DND-41 (cell line): ENCODE measurements at regions not wholly inside any gene's neighbourhood (a gene's known extent, or its start where the extent isn't known, plus 50 kb on each side); places are given as distances from the start of the nearest gene placed in this dataset.

Experiments used
- EZH2 ChIP-seq: IDR thresholded peaks from 3 replicates; pipeline ENCODE4 v1.6.1; 2012; ENCODE audit warnings: borderline replicate concordance, low read depth, mild to moderate bottlenecking, moderate library complexity, low read length, inconsistent platforms; ENCODE audit not compliant: severe bottlenecking
- TF ChIP-seq, protein P1 (sequence below): IDR thresholded peaks from 2 replicates; pipeline ENCODE4 v1.5.1; 2012; ENCODE audit warnings: borderline replicate concordance, low read length, moderate library complexity, mild to moderate bottlenecking; ENCODE audit not compliant: poor library complexity, severe bottlenecking; ENCODE audit errors: extremely low read depth

DNA sequence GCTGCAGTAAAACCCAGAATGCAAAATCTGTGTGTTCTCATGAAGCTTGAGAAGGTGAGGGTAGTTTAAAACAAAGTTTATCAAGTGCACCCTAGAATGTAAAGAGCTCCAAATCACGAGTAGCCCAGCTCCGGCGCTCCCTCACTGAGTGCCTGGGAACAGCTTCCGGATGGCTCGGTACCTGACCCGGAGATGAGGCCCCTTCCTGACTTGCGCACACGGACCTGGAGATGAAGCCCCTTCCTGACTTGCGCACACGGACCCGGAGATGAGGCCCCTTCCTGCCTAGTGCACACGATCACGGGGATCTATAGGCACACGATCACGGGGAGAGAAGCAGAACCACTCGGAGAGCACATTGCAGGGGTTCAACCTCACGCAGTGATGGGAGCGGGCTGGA is 322.1 kb upstream of the RNF32 start:
- TF ChIP-seq, protein P1, sequence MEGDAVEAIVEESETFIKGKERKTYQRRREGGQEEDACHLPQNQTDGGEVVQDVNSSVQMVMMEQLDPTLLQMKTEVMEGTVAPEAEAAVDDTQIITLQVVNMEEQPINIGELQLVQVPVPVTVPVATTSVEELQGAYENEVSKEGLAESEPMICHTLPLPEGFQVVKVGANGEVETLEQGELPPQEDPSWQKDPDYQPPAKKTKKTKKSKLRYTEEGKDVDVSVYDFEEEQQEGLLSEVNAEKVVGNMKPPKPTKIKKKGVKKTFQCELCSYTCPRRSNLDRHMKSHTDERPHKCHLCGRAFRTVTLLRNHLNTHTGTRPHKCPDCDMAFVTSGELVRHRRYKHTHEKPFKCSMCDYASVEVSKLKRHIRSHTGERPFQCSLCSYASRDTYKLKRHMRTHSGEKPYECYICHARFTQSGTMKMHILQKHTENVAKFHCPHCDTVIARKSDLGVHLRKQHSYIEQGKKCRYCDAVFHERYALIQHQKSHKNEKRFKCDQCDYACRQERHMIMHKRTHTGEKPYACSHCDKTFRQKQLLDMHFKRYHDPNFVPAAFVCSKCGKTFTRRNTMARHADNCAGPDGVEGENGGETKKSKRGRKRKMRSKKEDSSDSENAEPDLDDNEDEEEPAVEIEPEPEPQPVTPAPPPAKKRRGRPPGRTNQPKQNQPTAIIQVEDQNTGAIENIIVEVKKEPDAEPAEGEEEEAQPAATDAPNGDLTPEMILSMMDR, result no peak
- TF ChIP-seq EZH2, result no peak
